Endometrial microvascular endothelial cells (primary cell): ENCODE measurements at regions not wholly inside any gene's neighbourhood (a gene's known extent, or its start where the extent isn't known, plus 50 kb on each side); places are given as distances from the start of the nearest gene placed in this dataset.
"Not testable (repeated sequence)": the region's sequence is repeated elsewhere in the genome, so short reads cannot be mapped to it uniquely, and the experiment has no call there.

ENCODE experiments used
- in situ Hi-C: cut with HindIII; loops from 2 replicates; pipeline ENCODE4 v1.10.0; 2017; ENCODE audit warnings: low sequenced_read_pairs, low pct_unique_long_range_greater_than_20kb; ENCODE audit errors: inconsistent ontology term

DNA sequence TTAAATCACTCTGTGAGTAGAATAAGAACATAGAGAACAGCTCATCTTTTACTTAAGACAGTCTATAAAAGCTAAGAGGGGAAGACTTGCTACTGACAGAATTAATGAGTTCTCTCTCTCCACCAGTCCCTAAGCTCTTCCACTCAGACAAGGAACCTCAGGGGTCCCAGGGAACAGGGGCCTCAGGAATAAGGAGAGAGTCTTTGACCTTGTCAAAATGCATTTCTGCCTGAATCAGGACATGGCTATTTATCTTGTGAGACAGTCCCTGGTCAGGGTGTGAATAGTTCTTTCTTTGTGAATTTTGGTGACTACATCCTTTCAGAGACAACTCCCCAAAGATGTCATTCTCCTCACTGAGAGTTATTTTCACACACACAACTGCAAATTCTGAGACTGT, 218.7 kb upstream of the HS3ST1 start:
- in situ Hi-C loops: no loop called here

DNA sequence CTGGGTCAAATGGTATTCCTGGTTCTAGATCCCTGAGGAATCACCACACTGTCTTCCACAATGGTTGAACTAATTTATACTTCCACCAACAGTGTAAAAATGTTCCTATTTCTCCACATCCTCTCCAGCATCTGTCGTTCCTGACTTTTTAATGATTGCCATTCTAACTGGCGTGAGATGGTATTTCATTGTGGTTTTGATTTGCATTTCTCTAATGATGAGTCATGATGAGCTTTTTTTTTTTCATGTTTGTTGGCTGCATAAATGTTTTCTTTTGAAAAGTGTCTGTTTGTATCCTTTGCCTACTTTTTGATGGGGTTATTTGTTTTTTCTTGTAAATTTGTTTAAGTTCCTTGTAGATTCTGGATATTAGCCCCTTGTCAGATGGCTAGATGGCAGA, 214.4 kb upstream of the HS3ST1 start:
- in situ Hi-C loops: not testable (repeated sequence)

- in situ Hi-C loops: no loop called here
Measured at GRCh38 chr4:11640584-11640983, 211.9 kb upstream of the HS3ST1 start.

- in situ Hi-C loops: no loop called here
Measured at GRCh38 chr4:11636551-11636950, 207.9 kb upstream of the HS3ST1 start.

DNA sequence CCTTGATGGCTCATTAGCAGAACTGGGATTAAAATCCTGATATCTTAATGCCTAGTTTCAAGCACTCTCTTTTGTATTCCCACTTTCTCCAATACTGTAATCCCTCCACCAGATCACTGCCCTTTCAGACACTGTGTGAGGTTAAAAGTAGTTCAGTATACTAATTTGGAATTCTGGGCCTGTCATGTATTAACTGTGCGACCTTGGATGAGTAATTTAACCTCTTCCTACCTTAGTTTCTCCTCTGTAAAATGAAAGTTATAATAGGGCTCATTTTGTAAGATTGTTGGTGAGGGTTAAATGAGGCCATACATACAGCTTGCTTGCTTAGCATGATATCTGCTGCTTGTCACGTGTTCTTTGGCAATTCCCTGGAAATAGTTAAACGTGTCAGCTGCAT, 207.3 kb upstream of the HS3ST1 start:
- in situ Hi-C loops: no loop called here

DNA sequence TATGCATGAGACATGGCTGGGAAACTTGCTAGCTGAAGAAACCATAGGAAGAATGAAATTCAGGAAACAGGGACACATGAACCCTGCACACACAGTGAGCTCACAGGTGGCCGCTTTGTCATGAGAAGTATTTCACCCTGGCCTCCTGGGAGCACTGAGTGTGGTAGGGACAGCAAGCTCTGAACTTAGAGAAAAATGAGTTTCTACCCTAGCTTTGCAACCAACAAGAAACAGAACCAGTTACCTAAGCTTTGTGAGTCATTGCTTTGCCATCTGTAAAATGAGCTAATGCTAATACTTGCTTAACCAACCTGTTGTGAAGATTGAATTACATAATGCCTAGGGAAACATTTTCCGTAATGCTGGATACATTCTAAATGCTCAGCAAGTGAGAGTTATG, 206.6 kb upstream of the HS3ST1 start:
- in situ Hi-C loops: no loop called here

- in situ Hi-C loops: no loop called here
Measured at GRCh38 chr4:11634283-11634682, 205.6 kb upstream of the HS3ST1 start.

GRCh38 chr4:11633430-11633829, 204.7 kb upstream of the HS3ST1 start:
- in situ Hi-C loops: no loop called here

DNA sequence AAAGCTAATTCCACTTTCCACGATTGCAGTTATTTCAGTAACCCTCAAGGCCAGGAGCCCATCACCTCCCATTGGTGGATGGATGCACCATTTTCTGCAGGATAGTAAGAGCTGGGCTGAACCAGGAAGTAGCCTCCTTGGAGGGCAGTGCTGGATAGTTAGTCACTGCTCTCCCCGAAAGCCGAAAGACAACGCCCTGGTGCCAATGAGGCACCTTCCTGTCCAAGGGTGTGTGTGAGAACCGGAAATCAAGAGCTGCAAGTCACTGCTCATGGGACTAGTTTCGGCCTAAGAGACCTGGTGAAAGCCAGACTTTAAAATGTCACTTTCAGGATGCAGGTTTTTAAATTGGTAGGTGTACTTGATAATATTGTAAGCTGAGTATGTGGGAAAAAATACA, 203.8 kb upstream of the HS3ST1 start:
- in situ Hi-C loops: no loop called here

DNA sequence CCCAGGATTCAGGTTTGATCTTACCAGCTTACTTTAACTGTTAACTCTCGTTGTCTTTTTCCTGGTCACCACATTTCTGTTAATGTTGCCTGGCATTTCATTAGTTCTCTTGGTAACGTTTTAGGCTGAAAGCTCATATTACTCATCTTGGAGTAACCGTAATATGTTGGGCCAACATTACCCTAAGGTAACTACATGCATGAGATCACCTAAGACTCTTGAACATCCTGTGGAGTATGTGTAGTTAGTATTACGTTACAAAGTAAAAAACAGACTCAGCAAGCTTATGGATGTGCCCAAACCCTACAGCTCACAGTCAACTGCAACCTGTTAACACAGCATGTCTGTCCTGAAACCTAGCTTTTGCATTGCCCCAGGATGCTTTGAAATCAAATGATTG, 203.3 kb upstream of the HS3ST1 start:
- in situ Hi-C loops: no loop called here

DNA sequence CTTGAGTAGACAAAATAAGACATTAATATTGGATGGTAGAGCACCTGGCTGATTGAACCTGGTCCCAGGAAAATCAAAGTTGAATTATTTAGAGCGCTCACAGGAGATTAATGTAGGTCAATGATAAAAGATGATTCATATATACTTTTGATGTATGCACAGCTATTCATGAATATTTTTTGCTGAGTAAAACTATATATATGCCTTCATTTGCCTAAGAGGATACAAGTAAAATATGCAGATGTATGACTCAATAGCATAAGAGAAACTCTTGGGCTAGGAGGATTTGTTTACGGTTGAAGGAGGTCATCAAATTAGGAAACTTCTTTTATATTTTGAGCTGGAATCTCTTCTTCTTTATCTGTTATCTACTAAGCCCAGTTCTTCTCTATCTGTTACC, 202.7 kb upstream of the HS3ST1 start:
- in situ Hi-C loops: no loop called here

DNA sequence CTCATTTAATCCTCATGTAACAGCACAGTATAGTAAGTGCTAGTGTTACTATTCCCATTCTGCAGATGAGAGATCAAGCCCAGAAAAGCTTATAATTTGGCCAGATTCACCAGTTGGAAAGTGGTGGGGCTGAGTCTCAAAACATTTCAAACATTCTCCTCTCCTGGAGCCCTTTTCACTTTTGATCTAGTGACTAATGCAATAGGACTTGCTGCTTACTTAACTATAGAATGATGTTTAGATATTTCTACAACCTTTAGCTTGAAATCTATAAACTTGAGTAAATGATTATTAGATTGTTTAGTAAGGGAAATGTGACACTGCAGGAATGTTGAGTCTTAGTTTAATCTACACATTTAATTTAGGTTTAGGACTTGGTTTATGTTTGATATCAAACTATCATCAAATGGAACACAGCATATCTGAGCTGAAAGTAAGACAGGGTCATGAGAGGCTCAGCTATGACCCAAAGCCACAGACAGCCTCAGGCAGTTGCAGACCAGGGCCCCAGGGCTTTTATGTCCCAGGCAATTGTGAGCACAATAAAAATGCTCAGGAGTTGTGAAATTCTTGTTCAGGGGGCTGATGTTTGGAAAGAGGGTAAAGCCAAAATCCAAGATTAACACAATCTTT, 199.5 kb upstream of the HS3ST1 start:
- in situ Hi-C loops: no loop called here

DNA sequence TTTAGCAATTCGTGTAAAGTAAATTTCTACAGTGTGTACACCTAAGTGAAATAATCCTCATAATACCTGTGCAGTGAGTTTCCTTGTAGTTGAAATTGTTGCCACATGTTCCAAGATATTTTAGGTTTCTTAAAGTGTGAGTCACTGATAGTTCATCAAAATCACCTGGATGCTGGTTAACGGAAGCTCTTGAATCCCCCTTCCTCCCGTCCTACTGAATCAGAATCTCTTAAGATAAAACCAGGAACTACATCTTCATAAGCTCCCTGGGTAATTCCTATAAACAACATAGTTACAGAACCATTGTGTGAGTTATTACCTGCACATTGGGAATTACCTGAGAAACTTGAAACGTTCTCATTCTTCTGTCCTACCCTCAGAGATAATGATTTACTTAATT, 197.4 kb upstream of the HS3ST1 start:
- in situ Hi-C loops: no loop called here

- in situ Hi-C loops: no loop called here
Measured at GRCh38 chr4:11625211-11625610, 196.5 kb upstream of the HS3ST1 start.

- in situ Hi-C loops: no loop called here
Measured at GRCh38 chr4:11624370-11624769, 195.7 kb upstream of the HS3ST1 start.

GRCh38 chr4:11623726-11624037, 195.0 kb upstream of the HS3ST1 start:
- in situ Hi-C loops: no loop called here

GRCh38 chr4:11622961-11623725, 194.4 kb upstream of the HS3ST1 start:
- in situ Hi-C loops: no loop called here

GRCh38 chr4:11620861-11621260, 192.2 kb upstream of the HS3ST1 start:
- in situ Hi-C loops: no loop called here

- in situ Hi-C loops: no loop called here
Measured at GRCh38 chr4:11618666-11619282, 190.1 kb upstream of the HS3ST1 start.

DNA sequence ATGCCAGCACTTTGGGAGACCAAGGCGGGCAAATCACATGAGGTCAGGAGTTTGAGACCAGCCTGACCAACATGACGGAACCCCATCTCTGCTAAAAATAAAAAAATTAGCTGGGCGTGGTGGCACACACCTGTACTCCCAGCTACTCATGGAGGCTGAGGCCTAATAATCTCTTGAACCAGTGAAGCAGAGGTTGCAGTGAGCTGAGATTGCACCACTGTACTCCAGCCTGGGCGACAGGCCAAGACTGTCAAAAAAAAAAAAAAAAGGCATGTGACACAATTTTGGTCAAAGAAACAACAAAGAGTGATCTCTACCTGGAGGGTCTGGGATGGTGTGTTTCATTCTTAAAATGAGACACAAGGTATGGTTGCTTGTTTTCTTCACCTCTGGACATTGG, 188.2 kb upstream of the HS3ST1 start:
- in situ Hi-C loops: no loop called here
